Mammary epithelial cell (primary cell): ENCODE measurements at regions not wholly inside any gene's neighbourhood (a gene's known extent, or its start where the extent isn't known, plus 50 kb on each side); places are given as distances from the start of the nearest gene placed in this dataset.

Experiments used
- EZH2 ChIP-seq: IDR thresholded peaks from 2 replicates; pipeline ENCODE4 v1.6.1; 2012; ENCODE audit warnings: low read length, inconsistent platforms, borderline replicate concordance
- TF ChIP-seq, protein P1 (sequence below), 2 donors: IDR thresholded peaks in 1 of 2; conservative IDR thresholded peaks in 1 of 2; 2 replicates each; pipeline ENCODE4 v1.5.1; 2011 to 2012; ENCODE audit warnings: inconsistent platforms in 2 of 2, low read length in 2 of 2, mild to moderate bottlenecking in 2 of 2, control low read depth in 1 of 2, low read depth in 1 of 2; ENCODE audit not compliant: insufficient read depth in 1 of 2; ENCODE audit errors: extremely low read depth in 1 of 2

DNA sequence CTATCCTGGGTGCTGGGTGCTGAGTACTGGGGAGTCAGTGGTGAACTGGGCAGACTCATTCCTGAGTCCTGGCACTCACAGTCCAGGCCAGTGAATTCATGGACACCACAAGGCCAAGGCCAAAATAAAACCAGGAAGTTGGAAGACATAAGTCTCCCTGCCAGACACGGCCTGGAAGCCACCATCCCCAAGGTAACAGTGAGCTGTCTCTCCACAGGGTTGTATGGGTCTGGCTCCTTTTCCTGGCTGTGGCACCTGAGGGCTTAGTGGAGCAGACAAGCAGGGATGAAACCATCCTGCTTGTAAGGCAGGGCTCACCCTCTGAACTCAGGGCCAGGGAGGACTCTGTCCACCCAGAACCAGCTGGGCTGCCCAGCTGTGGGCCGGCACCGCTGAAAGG, 54.7 kb upstream of the ALX4 start:
- TF ChIP-seq, protein P1, sequence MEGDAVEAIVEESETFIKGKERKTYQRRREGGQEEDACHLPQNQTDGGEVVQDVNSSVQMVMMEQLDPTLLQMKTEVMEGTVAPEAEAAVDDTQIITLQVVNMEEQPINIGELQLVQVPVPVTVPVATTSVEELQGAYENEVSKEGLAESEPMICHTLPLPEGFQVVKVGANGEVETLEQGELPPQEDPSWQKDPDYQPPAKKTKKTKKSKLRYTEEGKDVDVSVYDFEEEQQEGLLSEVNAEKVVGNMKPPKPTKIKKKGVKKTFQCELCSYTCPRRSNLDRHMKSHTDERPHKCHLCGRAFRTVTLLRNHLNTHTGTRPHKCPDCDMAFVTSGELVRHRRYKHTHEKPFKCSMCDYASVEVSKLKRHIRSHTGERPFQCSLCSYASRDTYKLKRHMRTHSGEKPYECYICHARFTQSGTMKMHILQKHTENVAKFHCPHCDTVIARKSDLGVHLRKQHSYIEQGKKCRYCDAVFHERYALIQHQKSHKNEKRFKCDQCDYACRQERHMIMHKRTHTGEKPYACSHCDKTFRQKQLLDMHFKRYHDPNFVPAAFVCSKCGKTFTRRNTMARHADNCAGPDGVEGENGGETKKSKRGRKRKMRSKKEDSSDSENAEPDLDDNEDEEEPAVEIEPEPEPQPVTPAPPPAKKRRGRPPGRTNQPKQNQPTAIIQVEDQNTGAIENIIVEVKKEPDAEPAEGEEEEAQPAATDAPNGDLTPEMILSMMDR (conservative IDR thresholded peaks at IDR 0.05 in 1 of 2, IDR thresholded peaks at IDR 0.05 in 1 of 2; ENCODE audit: extremely low read depth in 1 of 2, insufficient read depth in 1 of 2, low read depth in 1 of 2, low read length in 2 of 2), result no peak
- TF ChIP-seq EZH2, result no peak
